Hematopoietic multipotent progenitor cell treated with erythropoietin and hydrocortisone succinate and interleukin-3 and kit ligand, for 4 days (in vitro differentiated cells): ENCODE measurements at regions not wholly inside any gene's neighbourhood (a gene's known extent, or its start where the extent isn't known, plus 50 kb on each side); places are given as distances from the start of the nearest gene placed in this dataset.

ENCODE experiments used
- DNase-seq: peaks from one replicate; pipeline ENCODE4 v3.0.0-alpha.2; 2015

DNA sequence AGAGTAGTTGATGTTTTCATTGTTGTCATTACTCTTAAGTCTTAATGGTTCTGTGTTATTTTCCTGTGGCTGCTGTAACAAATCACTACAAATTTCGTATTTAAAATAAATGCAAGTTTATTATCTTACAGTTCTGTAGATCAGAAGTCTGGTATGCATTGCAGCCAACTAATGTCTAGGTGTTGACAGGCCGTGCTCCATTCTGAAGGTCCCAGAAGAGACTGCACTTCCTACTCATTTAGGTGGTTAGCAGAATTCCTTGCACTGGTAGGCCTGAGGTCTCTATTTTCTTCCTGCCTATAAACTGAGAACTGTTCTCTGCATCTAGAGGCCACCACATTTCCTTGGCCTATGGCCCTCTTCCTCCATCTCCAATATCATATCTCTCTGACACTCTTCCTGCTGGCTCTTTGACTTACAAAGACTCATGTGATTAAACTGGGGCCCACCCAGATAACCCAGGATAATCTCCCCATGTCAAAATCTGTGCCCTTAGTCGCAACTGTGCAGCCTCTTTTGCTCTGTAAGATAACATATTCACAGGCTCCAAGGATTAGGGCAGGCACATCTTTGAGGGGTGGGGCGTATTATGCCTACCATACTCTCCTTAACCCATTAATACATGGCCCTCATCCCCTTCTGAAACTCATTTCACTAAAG, 468.4 kb downstream of the FOXO1 start:
- DNase-seq: peak; percentile 63

DNA sequence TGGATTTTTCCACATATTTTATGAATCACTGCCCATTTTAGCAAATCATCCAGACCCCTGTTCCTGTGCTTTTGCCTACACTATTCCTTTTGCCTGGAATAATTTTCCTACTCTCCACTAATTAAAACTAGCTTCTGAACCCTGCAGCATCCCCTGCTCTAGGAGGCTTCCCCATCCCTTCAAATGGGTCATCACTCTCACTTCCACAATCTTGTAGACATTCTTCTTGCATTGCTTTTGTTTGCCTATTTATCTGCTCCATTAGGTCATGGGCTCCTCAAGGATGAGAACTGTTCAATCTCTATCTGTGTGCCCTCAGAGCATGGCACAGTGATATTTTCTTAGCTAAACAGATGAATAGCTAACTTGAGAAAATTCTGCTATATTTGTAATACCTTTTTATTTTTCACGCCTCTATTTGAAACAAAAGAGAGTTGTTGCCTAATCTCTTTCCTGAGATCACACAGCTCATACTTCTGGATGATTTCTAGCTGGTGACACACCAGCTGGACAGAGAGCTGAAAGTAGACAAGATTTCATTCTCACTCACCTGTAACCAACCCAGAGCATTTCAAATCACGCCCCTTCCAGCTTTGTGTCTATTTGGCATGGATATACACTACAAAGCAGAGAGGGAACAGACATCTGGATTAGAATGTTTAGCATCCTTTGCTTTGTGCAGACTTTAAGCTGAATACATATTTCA, 466.0 kb downstream of the FOXO1 start:
- DNase-seq: no peak

GRCh38 chr13:40204246-40204645, 462.2 kb downstream of the FOXO1 start:
- DNase-seq: no peak

DNA sequence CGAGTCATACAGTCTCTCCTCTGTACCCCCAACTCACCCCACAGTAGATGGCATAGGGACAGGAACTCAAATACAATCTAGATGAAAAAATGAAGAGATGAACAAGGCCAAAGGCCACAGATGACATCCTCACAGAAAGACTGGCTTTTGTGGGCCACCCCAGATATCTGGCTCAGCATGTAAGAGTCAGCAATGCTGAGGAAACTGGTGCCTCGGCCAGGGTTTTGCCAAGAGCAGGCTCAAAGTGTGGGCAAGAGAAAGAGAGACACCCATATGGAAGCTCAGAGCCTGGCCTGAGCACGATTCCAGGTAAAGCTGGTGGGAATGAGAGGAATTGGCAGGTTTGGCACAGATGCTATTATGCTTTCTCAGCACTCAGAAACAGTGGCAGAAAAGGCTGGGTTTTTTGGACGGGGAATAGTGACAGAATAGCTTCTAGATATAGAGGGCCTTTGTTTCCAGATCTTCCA, 460.6 kb downstream of the FOXO1 start:
- DNase-seq: no peak

GRCh38 chr13:40206241-40207000, 460.0 kb downstream of the FOXO1 start:
- DNase-seq: peak; percentile 24

GRCh38 chr13:40207001-40207478, 459.4 kb downstream of the FOXO1 start:
- peak; percentile 33 for DNase-seq

DNA sequence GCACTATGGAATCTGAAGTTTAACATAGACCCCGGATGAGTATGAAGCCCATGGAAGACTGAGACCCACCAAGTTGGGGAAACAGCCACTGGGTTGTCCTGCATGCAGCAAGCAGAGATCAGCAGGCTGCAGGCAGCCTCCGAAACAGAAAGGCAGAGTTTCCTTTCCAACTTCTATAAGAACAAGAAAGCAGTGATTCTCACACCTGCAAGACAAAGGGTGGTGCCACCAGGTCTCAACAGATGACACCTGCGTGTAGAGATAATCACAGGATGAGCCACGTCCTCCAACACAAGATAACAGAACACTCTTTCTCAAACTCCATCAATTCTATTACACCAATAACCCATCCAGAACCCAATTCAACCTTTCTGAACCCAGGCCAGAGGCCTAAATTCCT, 457.9 kb downstream of the FOXO1 start:
- no peak for DNase-seq

GRCh38 chr13:40210865-40211585, 455.4 kb downstream of the FOXO1 start:
- DNase-seq: no peak

DNA sequence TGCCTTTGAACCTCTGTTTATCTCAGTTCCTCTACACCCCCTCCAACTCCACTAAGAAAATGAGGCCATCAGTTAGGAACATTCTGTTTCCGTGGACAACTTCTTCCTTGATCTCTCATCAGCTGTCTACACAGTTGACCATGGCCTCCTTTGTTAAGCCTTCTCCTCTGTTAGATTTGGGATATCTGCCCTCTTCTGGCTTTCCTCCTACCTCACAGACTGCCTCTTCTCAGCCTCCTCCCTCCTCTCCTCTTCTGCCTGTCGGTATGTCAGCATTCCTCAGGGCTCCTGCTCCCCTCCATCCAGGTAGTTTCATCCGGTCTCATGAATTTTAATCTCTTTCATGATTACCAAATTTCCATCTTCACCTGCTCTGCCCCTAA, 454.9 kb downstream of the FOXO1 start:
- DNase-seq: no peak

GRCh38 chr13:40213779-40214178, 452.7 kb downstream of the FOXO1 start:
- DNase-seq: no peak

GRCh38 chr13:40215311-40215710, 451.1 kb downstream of the FOXO1 start:
- DNase-seq: no peak

- DNase-seq: no peak
Observed at GRCh38 chr13:40215747-40216146, 450.7 kb downstream of the FOXO1 start.

GRCh38 chr13:40217675-40218074, 448.8 kb downstream of the FOXO1 start:
- no peak for DNase-seq

- no peak for DNase-seq
Observed at GRCh38 chr13:40220299-40220935, 446.0 kb downstream of the FOXO1 start.

DNA sequence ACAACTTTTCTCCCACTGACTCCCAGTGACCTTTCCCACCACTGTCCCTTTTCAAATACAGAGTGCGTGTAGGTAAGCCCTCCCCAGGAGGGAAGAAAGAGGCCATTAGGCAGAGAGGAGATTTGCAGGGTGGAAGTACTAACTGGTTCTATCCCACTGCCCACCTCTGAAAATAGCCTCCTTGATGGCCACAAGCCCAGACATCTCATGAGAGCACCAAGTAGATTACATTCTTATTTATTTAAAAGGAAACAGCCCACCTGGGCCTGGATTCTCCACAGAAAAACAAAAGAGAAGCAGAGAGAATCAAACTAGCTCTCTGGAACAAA, 445.3 kb downstream of the FOXO1 start:
- no peak for DNase-seq

- DNase-seq: peak; percentile 66
Observed at GRCh38 chr13:40221460-40222201, 444.8 kb downstream of the FOXO1 start.

DNA sequence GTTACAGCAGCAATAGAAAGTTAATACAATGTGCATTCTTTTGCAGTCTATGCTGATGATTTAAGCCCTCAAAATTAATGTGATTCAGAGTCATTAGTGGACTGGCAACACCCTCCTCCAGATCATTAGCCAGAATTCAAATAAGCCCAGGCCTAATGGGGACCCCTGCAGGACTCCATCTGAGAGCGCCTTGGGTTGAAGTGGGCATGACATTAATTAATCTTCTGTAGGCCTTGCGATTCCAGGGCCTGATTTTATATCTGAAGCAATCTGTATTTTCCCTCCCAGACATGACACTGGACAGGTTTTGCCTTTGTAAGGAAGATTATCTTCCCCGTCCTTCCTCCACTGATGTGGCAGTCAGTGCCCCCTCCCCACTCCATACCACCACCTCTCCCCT, 442.9 kb downstream of the FOXO1 start:
- DNase-seq: no peak

DNA sequence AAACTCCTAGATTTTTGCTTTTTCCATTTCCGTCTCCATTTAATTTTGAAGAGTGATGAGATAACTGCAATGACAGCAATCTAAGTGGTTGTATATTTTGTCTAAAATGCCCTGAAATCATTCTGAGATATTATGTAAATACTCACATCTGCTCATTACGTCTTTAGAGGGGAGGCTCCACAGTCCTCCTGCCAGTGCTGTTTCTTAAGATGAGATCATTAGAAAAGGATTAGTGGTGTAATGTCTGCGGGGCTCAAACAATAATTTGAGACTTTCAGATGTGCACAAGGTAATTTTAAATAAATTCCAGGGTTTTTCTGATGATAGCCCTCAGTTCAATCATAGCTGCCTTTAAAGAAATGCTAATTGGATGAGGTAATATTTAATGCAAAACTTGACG, 437.9 kb downstream of the FOXO1 start:
- no peak for DNase-seq

DNA sequence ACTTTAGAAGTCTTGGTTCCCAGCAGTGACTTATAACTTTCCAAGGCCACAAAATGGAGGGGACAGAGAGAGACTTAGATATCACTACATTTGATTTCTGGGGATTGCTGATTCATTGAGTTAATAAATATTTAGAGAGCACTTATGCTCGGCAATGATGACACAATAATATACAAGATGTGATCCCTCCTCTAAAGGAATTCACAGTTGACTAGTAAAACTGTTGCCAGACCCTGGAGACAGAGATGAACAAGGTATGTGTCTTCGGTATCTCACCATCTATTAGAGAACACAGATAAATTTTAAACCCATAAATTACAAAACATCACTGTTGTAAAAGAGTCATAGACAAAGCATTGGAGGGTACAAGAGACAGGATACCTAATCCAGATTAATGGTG, 437.5 kb downstream of the FOXO1 start:
- no peak for DNase-seq

- DNase-seq: peak; percentile 69
Observed at GRCh38 chr13:40230833-40231266, 435.6 kb downstream of the FOXO1 start.

DNA sequence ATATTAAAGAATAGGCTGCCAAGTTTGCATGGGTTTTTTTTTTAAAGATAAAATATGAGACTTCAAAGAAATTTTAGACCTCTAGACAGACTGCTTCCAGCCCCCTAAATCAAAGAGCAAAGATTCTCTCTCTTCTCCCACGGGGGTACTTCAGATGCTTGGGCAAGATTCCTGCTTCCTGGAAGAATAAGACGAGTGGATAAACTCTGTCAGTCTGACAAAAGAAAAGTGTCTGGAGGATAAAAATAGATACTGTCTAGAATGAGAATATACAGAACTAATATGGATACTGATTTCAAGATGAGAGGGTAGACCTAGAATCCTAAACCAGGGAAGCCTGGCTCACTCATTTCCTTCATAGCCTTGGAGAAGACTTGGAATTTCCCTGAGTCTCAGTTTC, 435.1 kb downstream of the FOXO1 start:
- no peak for DNase-seq

- peak; percentile 61 for DNase-seq
Observed at GRCh38 chr13:40231751-40232150, 434.7 kb downstream of the FOXO1 start.
